H1 (cell line): ENCODE measurements at regions not wholly inside any gene's neighbourhood (a gene's known extent, or its start where the extent isn't known, plus 50 kb on each side); places are given as distances from the start of the nearest gene placed in this dataset.

Source experiments
- HDAC6 ChIP-seq: IDR thresholded peaks from one replicate; pipeline ENCODE4 v1.7.1; 2012; ENCODE audit warnings: low read depth, mild to moderate bottlenecking, inconsistent platforms, low read length, moderate library complexity
- ZNF274 ChIP-seq: IDR thresholded peaks from 2 replicates; pipeline ENCODE4 v1.7.0; 2012; ENCODE audit warnings: low read length, borderline replicate concordance; ENCODE audit errors: extremely low read depth

DNA sequence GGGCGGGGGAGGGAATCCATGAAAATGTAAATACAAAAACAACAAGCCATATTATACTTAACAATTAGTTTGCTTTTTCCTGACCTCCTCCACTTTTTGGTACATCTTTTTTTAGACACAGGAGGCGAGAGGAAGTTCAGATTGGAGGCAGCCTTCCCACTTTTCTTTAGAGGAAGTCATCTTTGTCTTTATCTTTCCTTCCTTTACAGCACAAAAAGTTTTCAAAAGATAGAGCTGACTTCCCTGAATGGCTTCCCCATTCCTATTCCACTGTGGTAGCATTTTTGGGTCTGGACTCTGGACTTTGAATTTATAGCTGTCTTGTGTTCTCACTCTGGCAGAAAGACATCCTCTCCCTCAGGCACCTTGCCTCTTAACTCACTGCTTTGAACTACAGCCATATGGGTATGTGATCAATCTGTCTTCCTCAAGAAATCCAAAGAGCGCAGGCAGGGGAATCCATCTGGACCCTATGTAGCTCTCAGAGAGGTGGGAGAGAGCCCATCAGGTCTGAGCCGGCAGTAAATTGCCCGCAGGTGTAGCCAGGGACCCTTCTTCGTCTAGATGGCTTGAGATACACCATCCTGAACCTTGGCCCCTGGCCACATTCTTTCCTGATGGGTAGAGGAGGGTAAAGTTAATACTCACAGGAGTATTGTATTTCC, 101.9 kb downstream of the AQP4 start (continued):
- TF ChIP-seq HDAC6 = no peak
- no peak for TF ChIP-seq ZNF274
